T-helper 2 cell (primary cell): ENCODE measurements at regions not wholly inside any gene's neighbourhood (a gene's known extent, or its start where the extent isn't known, plus 50 kb on each side); places are given as distances from the start of the nearest gene placed in this dataset.
"Not testable (repeated sequence)": the region's sequence is repeated elsewhere in the genome, so short reads cannot be mapped to it uniquely, and the experiment has no call there.

ENCODE experiments used
- DNase-seq, 5 experiments: peaks; one replicate each; pipeline versions ENCODE4 v3.0.0 to v3.0.0-alpha.2; 2012 to 2022

GRCh38 chr2:236632295-236633218 lies 62.9 kb downstream of the ACKR3 start:
- no peak for DNase-seq

GRCh38 chr2:236633219-236633570 lies 63.6 kb downstream of the ACKR3 start:
- no peak for DNase-seq

- DNase-seq, result no peak
Measured at GRCh38 chr2:236633775-236634560, 64.3 kb downstream of the ACKR3 start.

GRCh38 chr2:236636261-236636660 lies 66.6 kb downstream of the ACKR3 start:
- no peak for DNase-seq

GRCh38 chr2:236636714-236637470 lies 67.3 kb downstream of the ACKR3 start:
- no peak for DNase-seq

- no peak for DNase-seq
Measured at GRCh38 chr2:236637686-236638569, 68.3 kb downstream of the ACKR3 start.

- no peak for DNase-seq
Measured at GRCh38 chr2:236638707-236639106, 69.1 kb downstream of the ACKR3 start.

- no peak for DNase-seq
Measured at GRCh38 chr2:236639461-236640235, 70.0 kb downstream of the ACKR3 start.

- no peak for DNase-seq
Measured at GRCh38 chr2:236641051-236641726, 71.6 kb downstream of the ACKR3 start.

- DNase-seq, result no peak
Measured at GRCh38 chr2:236642125-236642524, 72.5 kb downstream of the ACKR3 start.

GRCh38 chr2:236642584-236643291 lies 73.1 kb downstream of the ACKR3 start:
- no peak for DNase-seq

- DNase-seq, result no peak
Measured at GRCh38 chr2:236643480-236643879, 73.9 kb downstream of the ACKR3 start.

GRCh38 chr2:236644067-236644466 lies 74.4 kb downstream of the ACKR3 start:
- no peak for DNase-seq

- peak in 1 of 5 experiments; percentile 34 for DNase-seq
Measured at GRCh38 chr2:236644502-236644911, 74.9 kb downstream of the ACKR3 start.

GRCh38 chr2:236645141-236645540 lies 75.5 kb downstream of the ACKR3 start:
- DNase-seq, result not testable (repeated sequence)

- DNase-seq, result no peak
Measured at GRCh38 chr2:236646441-236646840, 76.8 kb downstream of the ACKR3 start.

GRCh38 chr2:236646871-236647270 lies 77.2 kb downstream of the ACKR3 start:
- DNase-seq, result no peak

- DNase-seq, result no peak
Measured at GRCh38 chr2:236647621-236648020, 78.0 kb downstream of the ACKR3 start.

GRCh38 chr2:236653863-236654262 lies 84.2 kb downstream of the ACKR3 start:
- DNase-seq, result no peak

- DNase-seq, result no peak
Measured at GRCh38 chr2:236654496-236654895, 84.9 kb downstream of the ACKR3 start.
